DND-41 (cell line): ENCODE measurements at regions not wholly inside any gene's neighbourhood (a gene's known extent, or its start where the extent isn't known, plus 50 kb on each side); places are given as distances from the start of the nearest gene placed in this dataset.

ENCODE experiments used
- ATAC-seq: fragments of 200-7000 bp; cut with Tn5 transposase; 3 replicates; pipeline ENCODE4 v1.9.1; 2021; ENCODE audit warnings: low read depth; ENCODE audit not compliant: insufficient read depth
- DNase-seq: peaks from one replicate; pipeline ENCODE4 v3.0.0-alpha.2; 2020
- H2AFZ ChIP-seq: 2 replicates; pipeline ENCODE4 v1.6.0; 2012; ENCODE audit warnings: low read depth, low read length
- H3K27ac ChIP-seq: 2 replicates; pipeline ENCODE4 v1.5.1; 2012; ENCODE audit warnings: low read length, inconsistent platforms
- H3K27me3 ChIP-seq: fragments of 200-600 bp; sonication (generic); 2 replicates; pipeline ENCODE4 v1.6.0; 2012; ENCODE audit warnings: low read length, mild to moderate bottlenecking, inconsistent platforms; ENCODE audit not compliant: insufficient read depth, poor library complexity
- H3K36me3 ChIP-seq: 2 replicates; pipeline ENCODE4 v1.5.1; 2012; ENCODE audit warnings: low read length, inconsistent platforms; ENCODE audit not compliant: insufficient read depth
- H3K4me1 ChIP-seq: 2 replicates; pipeline ENCODE4 v1.5.1; 2012; ENCODE audit warnings: mild to moderate bottlenecking, low read length; ENCODE audit not compliant: insufficient read depth
- H3K4me2 ChIP-seq: 2 replicates; pipeline ENCODE4 v1.6.0; 2012; ENCODE audit warnings: mild to moderate bottlenecking, moderate library complexity, low read length, inconsistent platforms; ENCODE audit not compliant: insufficient read depth
- H3K4me3 ChIP-seq, 2 experiments: fragments of 200-600 bp in 1 of 2; shearing (Covaris generic) in 1 of 2; 2 replicates each; pipeline ENCODE4 v1.5.1; 2012 to 2016; ENCODE audit warnings: inconsistent platforms in 2 of 2, low read length in 2 of 2, mild to moderate bottlenecking in 2 of 2, low read depth in 1 of 2, moderate library complexity in 1 of 2
- H3K79me2 ChIP-seq: 2 replicates; pipeline ENCODE4 v1.6.0; 2012; ENCODE audit warnings: low read length, inconsistent platforms; ENCODE audit not compliant: insufficient read depth
- H3K9ac ChIP-seq: 2 replicates; pipeline ENCODE4 v1.6.0; 2012; ENCODE audit warnings: low read depth, mild to moderate bottlenecking, inconsistent platforms, low read length, moderate library complexity
- H3K9me3 ChIP-seq: 2 replicates; pipeline ENCODE4 v1.5.1; 2012; ENCODE audit warnings: low read length, moderate library complexity, mild to moderate bottlenecking, inconsistent platforms; ENCODE audit not compliant: insufficient read depth, severe bottlenecking
- H4K20me1 ChIP-seq: 2 replicates; pipeline ENCODE4 v1.6.0; 2012; ENCODE audit warnings: low read length; ENCODE audit not compliant: insufficient read depth
- EZH2 ChIP-seq: IDR thresholded peaks from 3 replicates; pipeline ENCODE4 v1.6.1; 2012; ENCODE audit warnings: borderline replicate concordance, low read depth, mild to moderate bottlenecking, moderate library complexity, low read length, inconsistent platforms; ENCODE audit not compliant: severe bottlenecking
- TF ChIP-seq, protein P1 (sequence below): IDR thresholded peaks from 2 replicates; pipeline ENCODE4 v1.5.1; 2012; ENCODE audit warnings: borderline replicate concordance, low read length, moderate library complexity, mild to moderate bottlenecking; ENCODE audit not compliant: poor library complexity, severe bottlenecking; ENCODE audit errors: extremely low read depth

- Histone ChIP-seq H3K27me3 (no peaks in the 10 kb centered on the region), H3K79me2 (peaks cover 45% of the 10 kb centered on the region), H3K4me1 (peaks cover 20% of the 10 kb centered on the region), H4K20me1 (peaks cover 72% of the 10 kb centered on the region), H3K36me3 (peaks cover 11% of the 10 kb centered on the region), H3K9ac (no peak overlapping the region), H3K27ac (no peak overlapping the region), H3K9me3 (no peaks in the 10 kb centered on the region), H3K4me3 (no peak overlapping the region), H3K4me2 (no peak overlapping the region), H2AFZ (no peak overlapping the region)
- TF ChIP-seq, protein P1, sequence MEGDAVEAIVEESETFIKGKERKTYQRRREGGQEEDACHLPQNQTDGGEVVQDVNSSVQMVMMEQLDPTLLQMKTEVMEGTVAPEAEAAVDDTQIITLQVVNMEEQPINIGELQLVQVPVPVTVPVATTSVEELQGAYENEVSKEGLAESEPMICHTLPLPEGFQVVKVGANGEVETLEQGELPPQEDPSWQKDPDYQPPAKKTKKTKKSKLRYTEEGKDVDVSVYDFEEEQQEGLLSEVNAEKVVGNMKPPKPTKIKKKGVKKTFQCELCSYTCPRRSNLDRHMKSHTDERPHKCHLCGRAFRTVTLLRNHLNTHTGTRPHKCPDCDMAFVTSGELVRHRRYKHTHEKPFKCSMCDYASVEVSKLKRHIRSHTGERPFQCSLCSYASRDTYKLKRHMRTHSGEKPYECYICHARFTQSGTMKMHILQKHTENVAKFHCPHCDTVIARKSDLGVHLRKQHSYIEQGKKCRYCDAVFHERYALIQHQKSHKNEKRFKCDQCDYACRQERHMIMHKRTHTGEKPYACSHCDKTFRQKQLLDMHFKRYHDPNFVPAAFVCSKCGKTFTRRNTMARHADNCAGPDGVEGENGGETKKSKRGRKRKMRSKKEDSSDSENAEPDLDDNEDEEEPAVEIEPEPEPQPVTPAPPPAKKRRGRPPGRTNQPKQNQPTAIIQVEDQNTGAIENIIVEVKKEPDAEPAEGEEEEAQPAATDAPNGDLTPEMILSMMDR: no peak
- no peak for TF ChIP-seq EZH2
- no peak for DNase-seq
- ATAC-seq: no peak
Observed at GRCh38 chr22:25383892-25384291, 164.5 kb downstream of the CRYBB2 start.

DNA sequence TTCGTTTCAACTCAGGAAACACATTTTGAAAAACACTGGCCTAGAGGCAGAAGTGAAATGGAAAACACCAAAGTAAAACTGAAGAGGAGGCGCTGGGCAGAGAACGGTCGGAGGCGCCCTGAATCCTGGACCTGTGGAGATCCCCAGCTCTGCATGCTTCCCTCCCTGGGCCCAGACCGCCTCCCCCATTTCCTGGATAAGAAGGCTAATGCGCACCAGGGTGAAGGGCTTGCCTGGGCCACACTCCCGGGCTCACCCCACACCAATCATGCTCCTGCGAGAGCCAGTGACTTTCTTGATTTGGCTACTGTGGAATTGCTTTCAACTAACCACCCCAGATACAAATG, 167.1 kb downstream of the CRYBB2 start:
- Histone ChIP-seq H3K4me2 (no peak overlapping the region), H3K36me3 (no peaks in the 10 kb centered on the region; the same call in 1 of the 2 replicates), H4K20me1 (peaks cover 87% of the 10 kb centered on the region), H3K4me1 (peaks cover 45% of the 10 kb centered on the region), H3K79me2 (peaks cover 61% of the 10 kb centered on the region), H2AFZ (no peak overlapping the region), H3K27ac (no peak overlapping the region), H3K9ac (no peak overlapping the region), H3K4me3 (no peak overlapping the region), H3K9me3 (no peaks in the 10 kb centered on the region), H3K27me3 (no peaks in the 10 kb centered on the region)
- DNase-seq (no peak), ATAC-seq (no peak)
- TF ChIP-seq EZH2: no peak
- TF ChIP-seq, protein P1: no peak

DNA sequence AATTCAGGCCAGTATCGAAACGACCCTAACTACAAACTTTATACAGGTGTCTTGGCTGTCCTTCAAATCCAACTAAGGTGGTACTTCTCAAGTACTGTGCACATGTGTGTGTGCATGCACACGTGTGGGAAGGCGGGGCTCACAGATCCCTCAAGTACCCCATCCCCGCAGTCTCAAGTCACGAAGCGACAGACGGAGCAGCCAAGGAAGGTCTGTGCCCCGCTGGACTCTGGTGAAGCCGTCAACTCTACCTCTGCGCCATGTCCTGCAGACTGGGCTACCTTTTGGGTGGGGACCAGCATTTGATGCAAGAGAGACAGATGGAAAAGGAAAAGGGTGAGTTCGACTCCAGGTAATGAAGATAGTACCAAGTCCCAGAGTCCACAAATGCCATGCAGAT, 169.0 kb downstream of the CRYBB2 start:
- Histone ChIP-seq H4K20me1 (peaks cover 94% of the 10 kb centered on the region), H3K4me2 (peak overlapping the region; percentile 45; the same call in 1 of the 2 replicates), H3K9me3 (no peaks in the 10 kb centered on the region), H3K9ac (no peak overlapping the region), H3K27ac (peak overlapping the region; percentile 13), H3K79me2 (peaks cover 68% of the 10 kb centered on the region), H3K4me3 (no peak overlapping the region), H2AFZ (no peak overlapping the region), H3K27me3 (no peaks in the 10 kb centered on the region), H3K4me1 (peaks cover 45% of the 10 kb centered on the region), H3K36me3 (no peaks in the 10 kb centered on the region)
- TF ChIP-seq, protein P1: no peak
- TF ChIP-seq EZH2: no peak
- no peak for DNase-seq
- ATAC-seq: no peak

DNA sequence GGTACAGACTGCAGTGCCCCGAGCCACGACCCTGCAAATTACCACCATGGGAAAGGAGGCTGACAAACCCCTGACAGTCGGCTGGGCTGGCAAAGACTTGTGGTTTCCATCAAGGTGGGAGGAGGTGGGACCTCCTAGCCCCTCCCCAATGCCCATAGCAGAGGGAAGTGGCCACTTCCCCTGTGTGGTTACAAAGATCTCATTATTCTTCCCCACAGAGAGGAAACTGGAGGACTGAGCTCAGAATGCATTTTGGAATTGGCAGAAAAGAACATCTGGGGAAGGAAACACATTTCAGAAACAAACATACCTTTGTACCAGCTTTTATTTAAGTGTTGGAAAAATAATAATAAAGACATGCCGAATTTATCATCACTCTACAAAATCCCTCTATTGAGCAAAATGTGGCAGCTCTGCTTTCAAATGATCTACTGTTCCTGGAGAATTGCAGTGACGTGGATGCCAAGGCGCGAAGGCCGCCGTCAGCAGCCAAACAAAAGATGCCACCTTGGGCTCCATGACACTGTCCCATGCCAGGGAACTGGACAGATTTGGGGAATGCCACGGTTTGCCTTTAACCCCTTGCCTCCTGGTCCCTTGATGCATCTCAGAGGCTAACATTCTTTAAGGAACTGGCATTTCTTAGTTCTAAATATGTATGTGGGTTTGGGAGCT, 169.6 kb downstream of the CRYBB2 start:
- DNase-seq (peak; percentile 84), ATAC-seq (peak; percentile 97)
- TF ChIP-seq, protein P1: no peak
- TF ChIP-seq EZH2: no peak
- Histone ChIP-seq H3K4me3 (no peak overlapping the region), H4K20me1 (peaks cover 94% of the 10 kb centered on the region), H3K9ac (no peak overlapping the region), H2AFZ (no peak overlapping the region), H3K9me3 (no peaks in the 10 kb centered on the region), H3K36me3 (no peaks in the 10 kb centered on the region), H3K4me2 (peak overlapping the region; percentile 45), H3K27me3 (no peaks in the 10 kb centered on the region), H3K4me1 (peaks cover 45% of the 10 kb centered on the region), H3K79me2 (peaks cover 68% of the 10 kb centered on the region), H3K27ac (peak overlapping the region; percentile 56)
